NB4 (cell line): ENCODE measurements at regions not wholly inside any gene's neighbourhood (a gene's known extent, or its start where the extent isn't known, plus 50 kb on each side); places are given as distances from the start of the nearest gene placed in this dataset.

ENCODE experiments used
- DNase-seq: peaks from one replicate; pipeline ENCODE4 v3.0.0; 2010; ENCODE audit warnings: low read depth
- H3K4me3 ChIP-seq: one replicate; pipeline ENCODE4 v1.5.1; 2011; ENCODE audit warnings: mild to moderate bottlenecking, low read depth, low read length, moderate library complexity
- CTCF ChIP-seq: IDR thresholded peaks from one replicate; pipeline ENCODE4 v1.5.1; 2012; ENCODE audit warnings: low read depth, low read length
- MAX ChIP-seq: IDR thresholded peaks from 2 replicates; pipeline ENCODE4 v1.6.1; 2011; ENCODE audit warnings: low read depth, low read length
- MYC ChIP-seq: IDR thresholded peaks from 2 replicates; pipeline ENCODE4 v1.6.1; 2011; ENCODE audit warnings: low read depth, low read length
- POLR2A ChIP-seq: IDR thresholded peaks from 2 replicates; pipeline ENCODE4 v1.6.1; 2011; ENCODE audit warnings: mild to moderate bottlenecking; ENCODE audit not compliant: insufficient read length; ENCODE audit errors: extremely low read depth

- DNase-seq = no peak
- TF ChIP-seq MYC = no peak
- TF ChIP-seq CTCF = no peak
- no peak for TF ChIP-seq MAX
- no peak for TF ChIP-seq POLR2A
These were observed 351.8 kb downstream of the OTOL1 start for GRCh38 chr3:161848376-161848775.

GRCh38 chr3:161851941-161852566 is 355.4 kb downstream of the OTOL1 start:
- no peak overlapping the region for H3K4me3 ChIP-seq
- peak; percentile 66 for TF ChIP-seq MAX
- TF ChIP-seq CTCF = peak; percentile 71
- no peak for TF ChIP-seq MYC
- DNase-seq = peak; percentile 48

More at GRCh38 chr3:161848376-161848775, 351.8 kb downstream of the OTOL1 start:
- no peak overlapping the region for H3K4me3 ChIP-seq

- DNase-seq = no peak
- H3K4me3 ChIP-seq = no peak overlapping the region
- TF ChIP-seq CTCF = no peak
- no peak for TF ChIP-seq POLR2A
- TF ChIP-seq MYC = no peak
- TF ChIP-seq MAX = no peak
These were observed 356.1 kb downstream of the OTOL1 start for GRCh38 chr3:161852744-161853143.

GRCh38 chr3:161854232-161854771 is 357.7 kb downstream of the OTOL1 start:
- no peak for TF ChIP-seq MYC
- no peak for TF ChIP-seq MAX
- peak; percentile 53 for TF ChIP-seq CTCF
- TF ChIP-seq POLR2A = no peak
- DNase-seq = peak; percentile 50
- no peak overlapping the region for H3K4me3 ChIP-seq

- no peak overlapping the region for H3K4me3 ChIP-seq
- no peak for DNase-seq
- no peak for TF ChIP-seq MAX
- no peak for TF ChIP-seq CTCF
- TF ChIP-seq POLR2A = no peak
- no peak for TF ChIP-seq MYC
These were observed 362.4 kb downstream of the OTOL1 start for GRCh38 chr3:161859057-161859456.
